GM19035 (cell line): ENCODE measurements at regions not wholly inside any gene's neighbourhood (a gene's known extent, or its start where the extent isn't known, plus 50 kb on each side); places are given as distances from the start of the nearest gene placed in this dataset.
"Not testable (repeated sequence)": the region's sequence is repeated elsewhere in the genome, so short reads cannot be mapped to it uniquely, and the experiment has no call there.

Experiments
- ATAC-seq: cut with Tn5 transposase; IDR thresholded peaks from one replicate; pipeline ENCODE4 v1.9.1; 2021; ENCODE audit not compliant: unreplicated experiment

DNA sequence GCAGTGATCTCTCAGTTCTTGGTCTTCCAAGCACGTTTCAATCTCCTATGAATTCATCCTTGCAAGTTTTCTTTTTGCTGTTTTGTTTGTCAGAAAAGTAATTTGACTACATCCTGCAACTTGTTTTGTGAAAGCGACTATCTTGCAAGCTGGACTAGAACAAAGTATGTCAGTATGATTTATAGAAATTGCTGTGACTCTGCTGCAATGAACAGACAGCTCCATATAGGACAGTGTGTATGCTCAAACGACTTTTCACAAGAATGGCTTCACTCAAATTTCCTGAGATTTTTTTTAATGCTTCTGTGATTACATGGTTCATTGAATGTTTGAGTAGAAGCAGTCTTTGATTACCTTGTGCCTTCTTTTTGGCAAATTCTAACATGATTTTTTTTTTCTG, 123.5 kb upstream of the TRHDE start:
- no peak for ATAC-seq

DNA sequence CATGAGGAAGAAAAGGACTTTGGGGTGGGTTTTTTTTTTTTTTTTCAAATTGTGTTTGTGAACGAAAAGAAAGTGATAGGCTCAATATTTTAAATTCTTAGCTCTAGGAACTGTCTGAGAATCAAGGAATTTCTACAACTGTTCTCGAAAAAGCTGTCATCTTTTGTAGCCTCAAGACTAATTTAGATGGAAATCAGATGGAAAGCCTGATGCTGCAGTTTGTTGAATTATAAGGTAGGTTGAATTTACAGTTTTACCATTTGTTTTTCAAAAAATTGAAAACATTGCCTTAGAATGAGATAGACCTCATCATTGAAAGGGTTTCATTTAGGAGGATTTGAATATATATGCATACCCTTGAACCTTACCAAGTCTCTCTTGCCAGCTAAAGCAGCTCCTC, 109.3 kb upstream of the TRHDE start:
- no peak for ATAC-seq

DNA sequence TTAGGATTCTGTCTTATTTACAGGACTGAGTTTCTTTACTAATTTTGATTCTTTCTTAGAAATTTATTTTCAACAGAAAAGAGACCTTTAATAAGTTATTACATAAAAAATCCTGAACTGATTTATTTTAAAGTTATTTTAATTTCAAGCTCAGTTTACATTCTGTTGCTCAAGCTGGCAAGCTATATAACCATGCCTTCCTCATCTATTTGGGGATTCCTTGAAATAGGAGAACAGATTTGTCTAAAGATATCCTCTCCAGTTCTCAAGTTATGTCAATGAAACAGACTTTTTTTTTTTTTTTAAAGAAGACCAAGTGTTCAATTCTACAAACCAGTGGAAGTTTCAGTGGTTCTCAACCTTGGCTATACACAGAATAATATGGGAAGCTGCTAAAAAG, 103.3 kb upstream of the TRHDE start:
- no peak for ATAC-seq

DNA sequence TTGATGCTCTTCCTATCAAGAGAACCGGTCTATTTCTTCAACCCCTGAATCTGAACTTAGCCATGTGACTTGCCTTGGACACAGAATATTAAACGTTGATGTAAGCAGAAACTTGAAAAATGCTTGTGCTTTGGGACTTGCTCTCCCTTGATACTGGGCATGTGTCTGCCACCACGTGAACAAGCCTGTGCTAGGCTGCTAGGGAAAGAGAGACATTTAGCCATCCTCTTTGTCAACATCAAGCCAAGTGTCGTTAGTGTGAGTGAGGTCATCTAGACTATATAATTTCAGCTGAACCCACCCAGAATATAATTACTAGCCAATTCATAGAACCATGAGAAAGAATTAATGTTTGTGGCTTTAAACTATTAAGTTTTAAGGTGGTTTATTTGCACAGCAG, 98.2 kb upstream of the TRHDE start:
- no peak for ATAC-seq

DNA sequence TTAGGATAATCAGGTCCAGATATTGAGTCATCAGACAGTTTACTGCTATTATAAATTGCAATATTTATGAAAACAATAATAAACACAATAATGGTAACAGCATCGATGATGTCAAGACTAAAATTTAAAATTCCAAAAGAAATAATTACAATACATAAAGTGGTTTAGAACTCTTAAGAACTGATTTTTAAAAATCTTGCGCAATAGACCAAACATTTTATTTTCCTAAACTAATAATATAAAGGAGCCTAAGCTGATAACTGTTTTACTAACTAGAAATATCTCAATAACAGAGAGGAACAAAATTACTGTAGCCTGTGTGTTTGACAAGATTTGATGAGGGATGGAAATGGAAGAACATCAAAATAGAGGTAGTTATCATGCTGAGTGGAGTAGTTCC, 93.9 kb upstream of the TRHDE start:
- ATAC-seq: no peak

DNA sequence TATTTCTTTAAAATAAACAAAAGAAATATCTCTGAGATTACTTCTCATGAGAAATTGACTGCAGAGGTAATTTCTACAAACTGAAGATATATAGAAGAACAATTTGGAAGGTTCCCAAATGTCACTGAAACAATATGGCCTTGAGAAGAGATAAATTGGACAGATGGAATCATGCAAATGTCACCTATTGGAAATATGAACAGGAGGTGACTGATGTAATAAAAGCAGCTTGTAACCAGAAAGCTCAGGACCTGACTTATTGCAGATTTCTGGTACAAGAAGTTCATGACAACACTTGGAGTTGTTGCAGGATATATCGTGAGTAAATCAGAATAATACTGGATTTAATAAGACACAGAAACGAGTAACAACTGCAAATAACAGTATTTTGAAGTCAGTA, 93.3 kb upstream of the TRHDE start:
- ATAC-seq: no peak

DNA sequence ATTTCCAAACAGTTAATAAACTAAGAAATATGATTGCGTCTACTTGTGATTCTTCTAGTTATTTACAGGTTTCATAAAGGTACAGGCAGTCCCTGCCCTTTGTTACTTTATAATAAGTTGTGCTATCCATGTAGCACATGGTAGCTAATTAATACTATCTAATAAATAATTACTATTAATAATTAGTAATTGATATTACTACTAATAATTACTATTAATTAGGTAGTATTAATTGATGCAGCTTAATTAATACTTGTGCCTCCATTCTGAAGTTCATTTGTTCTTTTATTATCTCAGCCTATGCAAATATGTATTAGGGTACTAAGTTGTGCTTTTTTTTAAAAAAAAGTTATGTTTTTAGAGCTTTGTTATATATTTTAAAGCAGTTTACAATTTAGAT, 92.3 kb upstream of the TRHDE start:
- no peak for ATAC-seq

DNA sequence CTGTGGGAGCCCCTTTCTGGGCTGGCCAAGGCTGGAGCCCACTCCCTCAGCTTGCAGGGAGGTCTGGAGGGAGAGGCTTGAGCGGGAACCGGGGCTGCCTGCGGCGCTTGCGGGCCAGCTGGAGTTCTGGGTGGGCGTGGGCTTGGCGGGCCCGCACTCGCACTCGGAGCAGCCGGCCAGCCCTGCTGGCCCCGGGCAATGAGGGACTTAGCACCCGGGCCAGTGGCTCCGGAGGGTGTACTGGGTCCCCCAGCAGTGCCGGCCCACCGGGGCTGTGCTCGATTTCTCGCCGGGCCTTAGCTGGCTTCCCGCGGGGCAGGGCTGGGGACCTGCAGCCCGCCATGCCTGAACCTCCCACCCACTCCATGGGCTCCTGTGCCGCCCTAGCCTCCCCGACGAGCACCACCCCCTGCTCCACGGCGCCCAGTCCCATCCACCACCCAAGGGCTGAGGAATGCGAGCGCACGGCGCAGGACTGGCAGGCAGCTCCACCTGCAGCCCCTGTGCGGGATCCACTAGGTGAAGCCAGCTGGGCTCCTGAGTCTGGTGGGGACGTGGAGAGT, 87.1 kb upstream of the TRHDE start:
- not testable (repeated sequence) for ATAC-seq

DNA sequence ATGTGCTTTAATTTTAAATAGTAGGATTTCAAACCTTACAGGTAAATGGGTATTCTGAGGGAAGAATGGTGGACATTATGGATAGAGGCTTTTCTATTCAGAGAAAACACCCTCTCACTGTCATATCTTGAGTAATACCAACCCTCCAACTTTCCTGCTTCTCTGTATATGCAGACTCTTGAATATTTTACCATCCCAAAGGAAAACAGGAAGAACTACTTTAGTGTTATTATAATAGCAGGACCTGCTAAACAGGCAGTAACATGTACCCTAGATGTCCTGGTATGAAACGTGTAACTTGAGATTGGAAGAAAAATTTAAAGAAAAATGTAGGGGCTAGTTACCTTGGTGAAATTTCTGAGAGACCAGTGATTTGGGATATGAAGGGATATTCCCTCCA, 82.9 kb upstream of the TRHDE start:
- no peak for ATAC-seq

DNA sequence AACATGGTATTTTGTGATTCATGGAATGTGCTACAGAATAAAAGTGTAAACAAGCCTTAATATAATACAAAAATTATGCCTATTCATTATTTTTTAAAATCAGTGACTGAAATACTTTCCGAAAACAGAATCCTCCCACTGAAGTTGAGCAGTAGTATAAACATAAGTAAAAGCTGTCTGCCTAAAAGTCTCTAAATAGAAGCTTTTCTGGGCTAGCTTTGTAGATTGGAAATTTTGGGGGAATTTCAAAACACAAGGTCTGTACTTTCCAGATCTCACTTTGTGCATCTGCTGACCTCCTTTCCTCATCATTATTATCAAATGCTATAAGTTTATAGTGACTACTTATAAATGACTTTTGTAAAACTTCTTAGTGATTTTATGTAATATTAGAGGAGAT, 80.4 kb upstream of the TRHDE start:
- ATAC-seq: peak; percentile 54

DNA sequence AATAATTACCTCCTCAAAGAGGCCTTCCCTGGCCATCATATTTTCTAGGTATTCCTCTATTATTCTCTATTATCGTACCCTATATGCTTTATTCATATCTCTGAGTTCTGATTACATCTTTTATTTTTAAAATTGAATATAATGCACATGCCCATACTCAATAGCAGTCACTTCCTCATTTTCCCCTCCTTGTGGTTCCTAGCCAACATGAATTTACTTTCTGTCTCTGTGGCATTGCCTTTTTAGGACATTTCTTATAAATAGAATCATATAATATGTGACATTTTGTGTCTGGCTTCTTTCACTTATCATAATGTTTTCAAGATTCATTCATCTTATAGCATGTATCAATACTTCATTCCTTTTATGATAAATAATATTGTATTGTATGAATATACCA, 74.4 kb upstream of the TRHDE start:
- peak; percentile 42 for ATAC-seq

DNA sequence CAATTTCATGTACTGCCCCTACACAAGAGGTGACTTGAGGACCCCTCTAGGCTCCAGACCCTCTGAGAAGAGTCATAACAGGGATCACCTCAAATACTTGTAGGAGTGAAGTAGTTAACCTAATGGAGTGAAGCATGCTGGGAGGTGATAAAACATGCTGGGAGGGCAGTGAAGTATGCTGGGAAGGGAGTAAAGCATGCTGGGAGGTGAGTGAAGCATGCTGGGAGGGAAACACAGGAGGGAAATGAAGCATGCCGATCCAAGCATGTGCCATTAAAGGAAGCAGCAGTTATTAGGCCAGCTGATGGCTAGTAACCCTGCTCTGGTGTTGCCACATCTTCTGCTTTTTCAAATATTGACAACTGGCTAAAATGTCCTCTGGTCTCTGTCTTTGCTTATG, 70.7 kb upstream of the TRHDE start:
- ATAC-seq: no peak

DNA sequence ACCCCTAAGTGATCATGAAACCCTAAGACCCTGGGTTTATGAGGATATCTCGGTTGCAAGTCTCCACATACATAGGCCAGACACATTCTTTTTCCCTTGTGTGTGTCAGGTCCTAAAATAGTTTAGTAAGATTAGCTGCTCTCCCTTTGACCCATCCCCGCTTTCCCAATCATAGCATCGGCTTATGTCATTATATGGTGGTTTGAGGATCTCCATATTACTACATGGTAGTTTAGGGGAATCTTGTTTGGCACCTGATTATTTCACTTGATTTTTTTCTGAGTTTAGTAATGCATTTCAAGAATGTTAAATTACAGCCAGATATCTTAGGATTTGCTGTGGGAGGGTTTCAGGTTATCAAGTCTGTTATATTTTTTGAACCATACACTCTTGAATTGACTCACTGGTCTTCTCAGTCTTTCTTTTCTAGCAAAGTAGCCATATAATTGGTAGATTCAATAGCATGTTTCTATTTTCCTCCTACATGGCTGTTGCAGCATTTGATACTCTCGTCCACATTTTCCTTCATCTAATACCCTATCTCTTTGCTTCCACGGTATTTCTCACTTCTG, 68.3 kb upstream of the TRHDE start:
- ATAC-seq: no peak

DNA sequence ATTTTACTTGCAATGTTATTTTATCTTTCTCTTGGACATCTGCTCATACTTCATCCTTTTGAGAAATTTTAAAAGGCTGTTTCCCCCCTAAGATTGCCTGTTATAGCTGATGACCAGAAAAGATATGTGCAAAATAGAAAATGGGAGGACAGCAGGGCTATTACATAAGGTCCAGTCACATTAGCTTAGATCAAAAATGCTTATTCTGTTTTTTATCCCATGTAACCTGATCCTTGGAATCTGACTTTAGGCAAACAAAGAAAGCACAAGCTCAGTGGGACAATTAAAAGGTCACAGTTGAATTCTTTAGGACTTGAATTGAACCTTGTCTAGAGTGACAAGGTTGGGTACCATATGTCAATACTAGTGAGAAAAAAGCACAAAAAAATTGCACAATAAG, 65.1 kb upstream of the TRHDE start:
- no peak for ATAC-seq

DNA sequence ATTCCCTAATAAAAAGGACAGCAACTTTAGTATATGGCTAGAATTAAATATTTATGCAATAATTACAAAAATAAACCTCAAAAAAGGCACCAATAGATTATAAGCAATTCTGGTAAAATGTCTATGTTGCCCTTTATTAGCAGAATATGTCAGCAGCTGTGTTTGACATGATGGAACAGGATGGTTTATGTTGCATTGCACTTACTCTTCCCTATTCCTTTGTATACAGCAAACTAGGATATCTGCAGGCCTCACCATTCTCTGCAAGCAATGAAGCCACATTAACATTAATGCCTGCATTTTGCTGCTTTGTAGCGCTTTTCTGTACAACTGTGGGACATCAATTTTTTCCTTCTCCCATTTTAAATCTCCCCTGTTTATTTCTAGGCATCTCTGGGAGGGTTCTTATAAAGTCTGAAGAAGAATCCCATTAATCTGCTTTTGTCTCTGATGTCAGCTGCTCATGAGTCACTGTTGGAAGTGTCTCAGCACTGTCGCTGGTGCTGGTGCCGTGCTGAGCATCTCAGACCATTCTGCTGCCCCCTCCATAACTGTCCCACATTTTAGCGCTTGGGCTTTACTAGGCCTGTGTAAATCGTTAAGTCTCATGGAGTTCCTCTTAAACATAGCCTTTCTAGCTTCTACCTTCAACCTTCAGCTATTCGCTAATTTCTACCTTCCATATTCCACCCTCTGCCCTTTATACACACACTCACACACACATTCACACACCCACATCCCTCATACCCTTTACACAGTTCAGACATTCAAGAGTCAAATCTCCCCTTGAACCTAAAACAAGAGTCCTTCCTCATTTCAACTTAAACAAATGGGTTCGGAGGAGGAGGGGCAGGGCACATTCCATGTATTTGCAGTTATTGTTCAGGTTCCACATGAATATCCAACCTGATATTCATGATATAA, 64.4 kb upstream of the TRHDE start:
- no peak for ATAC-seq

DNA sequence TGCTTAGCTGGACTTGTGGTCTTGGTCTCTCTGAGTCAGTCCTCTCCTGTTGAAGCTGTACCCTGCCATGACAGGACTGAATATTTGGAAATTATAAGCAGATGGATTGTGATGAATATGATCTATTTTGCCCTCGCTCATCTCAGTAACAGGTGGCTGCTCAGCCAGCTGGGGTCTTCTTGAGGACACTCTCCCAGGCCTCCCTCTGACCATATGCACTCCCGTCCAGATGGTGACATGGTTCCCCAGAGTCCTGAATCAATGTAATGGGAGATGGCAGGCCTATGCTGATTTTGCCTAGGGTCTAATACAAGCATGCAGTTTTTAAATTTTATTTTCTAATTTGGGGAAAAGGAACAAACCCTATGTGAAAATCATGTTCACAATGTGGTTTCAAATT, 63.1 kb upstream of the TRHDE start:
- ATAC-seq: no peak

DNA sequence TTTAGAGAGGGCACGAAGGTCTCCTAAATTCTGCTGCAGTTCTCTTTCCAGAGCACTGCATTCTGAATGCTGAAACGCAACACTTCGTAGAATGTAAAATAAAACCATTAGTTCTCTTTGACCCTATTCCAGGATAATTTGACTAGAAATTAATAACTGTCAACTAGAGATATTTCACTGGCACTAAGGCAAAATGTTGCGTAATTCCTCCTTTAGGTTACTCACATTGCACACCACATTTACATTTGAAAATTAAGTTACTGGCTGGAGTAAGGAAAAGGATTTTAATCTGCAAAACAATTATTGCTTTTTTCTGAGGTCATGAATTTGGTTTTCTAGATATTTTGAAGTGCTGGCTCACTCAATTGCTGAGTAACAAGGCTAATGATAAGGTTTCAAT, 58.0 kb upstream of the TRHDE start:
- ATAC-seq: no peak

DNA sequence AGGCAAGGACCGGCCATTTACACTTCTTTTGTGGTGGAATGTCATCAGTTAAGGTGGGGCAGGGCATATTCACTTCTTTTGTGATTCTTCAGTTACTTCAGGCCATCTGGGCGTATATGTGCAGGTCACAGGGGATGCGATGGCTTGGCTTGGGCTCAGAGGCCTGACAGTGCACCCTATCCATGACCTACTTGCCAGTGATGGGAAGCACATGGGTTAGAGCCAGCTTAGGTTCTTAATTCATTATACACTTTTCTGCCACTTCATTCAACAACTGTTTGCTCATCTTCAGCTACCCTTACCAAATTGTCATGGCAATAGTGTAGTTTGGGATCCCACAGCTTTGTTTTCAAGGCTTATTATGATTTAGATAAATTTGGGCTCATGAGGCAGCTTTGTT, 56.9 kb upstream of the TRHDE start:
- not testable (repeated sequence) for ATAC-seq

DNA sequence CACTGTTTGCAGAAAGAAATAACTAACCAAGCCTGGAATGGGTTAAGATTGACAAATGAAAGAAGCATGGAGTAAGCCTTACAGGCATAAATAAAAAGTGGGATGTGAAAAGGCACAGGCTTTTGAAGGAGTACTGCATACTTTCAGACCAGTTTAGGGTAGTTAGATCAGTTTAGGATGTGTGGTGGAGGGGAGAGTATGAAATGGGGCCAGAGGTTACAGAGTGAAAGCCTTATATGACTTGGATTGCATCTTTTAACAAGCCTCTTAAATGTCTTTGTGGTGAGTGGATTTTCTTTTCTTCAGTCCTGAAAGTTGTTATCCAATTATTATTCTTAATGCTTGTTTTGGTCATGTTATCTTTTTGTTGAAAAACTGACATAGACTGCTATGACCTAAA, 52.2 kb upstream of the TRHDE start:
- ATAC-seq: no peak
